Globus pallidus (tissue), 1 donor: ENCODE measurements at regions not wholly inside any gene's neighbourhood (a gene's known extent, or its start where the extent isn't known, plus 50 kb on each side); places are given as distances from the start of the nearest gene placed in this dataset.

Experiments
- DNase-seq: peaks from one replicate; pipeline ENCODE4 v3.0.0-alpha.2; 2015; ENCODE audit warnings: low spot score

GRCh38 chr4:132863619-132864018, 285.5 kb upstream of the PCDH10 start:
- DNase-seq: no peak

- DNase-seq: no peak
These were observed 283.6 kb upstream of the PCDH10 start for GRCh38 chr4:132865458-132865857.

- DNase-seq: no peak
These were observed 283.2 kb upstream of the PCDH10 start for GRCh38 chr4:132865922-132866321.

GRCh38 chr4:132866616-132867015, 282.5 kb upstream of the PCDH10 start:
- DNase-seq: peak; percentile 37

- DNase-seq: no peak
These were observed 255.3 kb upstream of the PCDH10 start for GRCh38 chr4:132893787-132894186.

- DNase-seq: no peak
These were observed 247.9 kb upstream of the PCDH10 start for GRCh38 chr4:132901224-132901623.

- DNase-seq: no peak
These were observed 238.8 kb upstream of the PCDH10 start for GRCh38 chr4:132910229-132910748.

GRCh38 chr4:132918096-132918495, 231.0 kb upstream of the PCDH10 start:
- DNase-seq: no peak

- DNase-seq: no peak
These were observed 225.6 kb upstream of the PCDH10 start for GRCh38 chr4:132923516-132923915.

- no peak for DNase-seq
These were observed 214.2 kb upstream of the PCDH10 start for GRCh38 chr4:132934911-132935310.

GRCh38 chr4:132955146-132955545, 193.9 kb upstream of the PCDH10 start:
- DNase-seq: peak; percentile 87

- peak; percentile 94 for DNase-seq
These were observed 192.1 kb upstream of the PCDH10 start for GRCh38 chr4:132956962-132957361.

GRCh38 chr4:132958457-132959263, 190.4 kb upstream of the PCDH10 start:
- DNase-seq: no peak

GRCh38 chr4:132981611-132982010, 167.5 kb upstream of the PCDH10 start:
- DNase-seq: no peak

GRCh38 chr4:132982151-132982550, 166.9 kb upstream of the PCDH10 start:
- no peak for DNase-seq

- no peak for DNase-seq
These were observed 158.0 kb upstream of the PCDH10 start for GRCh38 chr4:132991111-132991510.

- DNase-seq: peak; percentile 54
These were observed 156.4 kb upstream of the PCDH10 start for GRCh38 chr4:132992686-132993085.

GRCh38 chr4:132998585-132999230, 150.4 kb upstream of the PCDH10 start:
- no peak for DNase-seq

- no peak for DNase-seq
These were observed 149.1 kb upstream of the PCDH10 start for GRCh38 chr4:133000012-133000411.

GRCh38 chr4:133003169-133003568, 145.9 kb upstream of the PCDH10 start:
- DNase-seq: no peak

- DNase-seq: peak; percentile 58
These were observed 134.5 kb upstream of the PCDH10 start for GRCh38 chr4:133014473-133015135.

- no peak for DNase-seq
These were observed 103.8 kb upstream of the PCDH10 start for GRCh38 chr4:133045288-133045687.

GRCh38 chr4:133046156-133046555, 102.9 kb upstream of the PCDH10 start:
- DNase-seq: no peak
